MM.1S (cell line): ENCODE measurements at regions not wholly inside any gene's neighbourhood (a gene's known extent, or its start where the extent isn't known, plus 50 kb on each side); places are given as distances from the start of the nearest gene placed in this dataset.

Source experiments
- DNase-seq: peaks from one replicate; pipeline ENCODE4 v3.0.0-alpha.2; 2015
- H2AFZ ChIP-seq: fragments of 300-600 bp; sonication (generic); 2 replicates; pipeline ENCODE4 v1.6.0; 2016; ENCODE audit warnings: antibody characterized with exemption, low read length
- H3F3A ChIP-seq: fragments of 300-600 bp; sonication (generic); 2 replicates; pipeline ENCODE4 v1.6.1; 2016; ENCODE audit warnings: mild to moderate bottlenecking, antibody characterized with exemption, low read length, moderate library complexity, mixed read lengths; ENCODE audit not compliant: insufficient read depth
- H3K27ac ChIP-seq: fragments of 300-600 bp; sonication (generic); 2 replicates; pipeline ENCODE4 v1.5.1; 2016; ENCODE audit warnings: mild to moderate bottlenecking, low read length
- H3K27me3 ChIP-seq: fragments of 300-600 bp; sonication (generic); replicated peaks from 2 replicates; pipeline ENCODE4 v1.6.0; 2016; ENCODE audit warnings: low read length; ENCODE audit not compliant: insufficient read depth
- H3K36me3 ChIP-seq: fragments of 300-600 bp; sonication (generic); replicated peaks from 2 replicates; pipeline ENCODE4 v1.6.1; 2016; ENCODE audit warnings: mild to moderate bottlenecking, low read length, mixed read lengths; ENCODE audit not compliant: insufficient read depth
- H3K4me1 ChIP-seq: fragments of 300-600 bp; sonication (generic); 2 replicates; pipeline ENCODE4 v1.6.1; 2016; ENCODE audit warnings: low read length, mixed read lengths
- H3K4me2 ChIP-seq: fragments of 300-600 bp; sonication (generic); 2 replicates; pipeline ENCODE4 v1.6.0; 2016; ENCODE audit warnings: low read depth, low read length
- H3K4me3 ChIP-seq: fragments of 300-600 bp; sonication (generic); 2 replicates; pipeline ENCODE4 v1.5.1; 2016; ENCODE audit warnings: low read length, mixed read lengths
- H3K79me2 ChIP-seq: fragments of 300-600 bp; sonication (generic); 2 replicates; pipeline ENCODE4 v1.6.1; 2016; ENCODE audit warnings: mixed run types, low read length, mixed read lengths
- H3K9ac ChIP-seq: fragments of 300-600 bp; sonication (generic); 2 replicates; pipeline ENCODE4 v1.6.1; 2016; ENCODE audit warnings: low read length, mixed read lengths
- H3K9me2 ChIP-seq: fragments of 300-600 bp; sonication (generic); replicated peaks from 2 replicates; pipeline ENCODE4 v1.6.1; 2016; ENCODE audit warnings: mild to moderate bottlenecking, low read length, mixed read lengths; ENCODE audit not compliant: insufficient read depth
- H3K9me3 ChIP-seq: fragments of 300-600 bp; sonication (generic); replicated peaks from 2 replicates; pipeline ENCODE4 v1.6.1; 2016; ENCODE audit warnings: mild to moderate bottlenecking, low read length, mixed read lengths; ENCODE audit not compliant: insufficient read depth
- H4K20me1 ChIP-seq: fragments of 300-600 bp; sonication (generic); 2 replicates; pipeline ENCODE4 v1.6.1; 2016; ENCODE audit warnings: mild to moderate bottlenecking, low read length, moderate library complexity, mixed read lengths; ENCODE audit not compliant: insufficient read depth
- EZH2 ChIP-seq: fragments of 300-600 bp; sonication (generic); optimal IDR thresholded peaks from 2 replicates; pipeline ENCODE3; 2017; ENCODE audit warnings: low read depth, mild to moderate bottlenecking, antibody characterized with exemption, low read length, mixed read lengths
- EZH2phosphoT487 ChIP-seq: fragments of 300-600 bp; sonication (generic); IDR thresholded peaks from 2 replicates; pipeline ENCODE4 v1.6.1; 2018; ENCODE audit warnings: antibody characterized with exemption, low read length
- TF ChIP-seq, protein P1 (sequence below): fragments of 300-600 bp; sonication (generic); IDR thresholded peaks from 2 replicates; pipeline ENCODE4 v1.5.1; 2016; ENCODE audit warnings: antibody characterized with exemption, low read length, mixed read lengths

GRCh38 chr15:70480196-70480856 is 283.0 kb downstream of the UACA start:
- no peak overlapping the region for H3K4me3 ChIP-seq
- H3F3A ChIP-seq, result peaks cover 12% of the 10 kb centered on the region
- H3K9ac ChIP-seq, result no peak overlapping the region
- H3K4me2 ChIP-seq, result 0 out of 2 replicates have a peak overlapping the region, but pooled peaks have one; percentile 3
- TF ChIP-seq EZH2phosphoT487 (no peak), EZH2 (no peak)
- TF ChIP-seq, protein P1, sequence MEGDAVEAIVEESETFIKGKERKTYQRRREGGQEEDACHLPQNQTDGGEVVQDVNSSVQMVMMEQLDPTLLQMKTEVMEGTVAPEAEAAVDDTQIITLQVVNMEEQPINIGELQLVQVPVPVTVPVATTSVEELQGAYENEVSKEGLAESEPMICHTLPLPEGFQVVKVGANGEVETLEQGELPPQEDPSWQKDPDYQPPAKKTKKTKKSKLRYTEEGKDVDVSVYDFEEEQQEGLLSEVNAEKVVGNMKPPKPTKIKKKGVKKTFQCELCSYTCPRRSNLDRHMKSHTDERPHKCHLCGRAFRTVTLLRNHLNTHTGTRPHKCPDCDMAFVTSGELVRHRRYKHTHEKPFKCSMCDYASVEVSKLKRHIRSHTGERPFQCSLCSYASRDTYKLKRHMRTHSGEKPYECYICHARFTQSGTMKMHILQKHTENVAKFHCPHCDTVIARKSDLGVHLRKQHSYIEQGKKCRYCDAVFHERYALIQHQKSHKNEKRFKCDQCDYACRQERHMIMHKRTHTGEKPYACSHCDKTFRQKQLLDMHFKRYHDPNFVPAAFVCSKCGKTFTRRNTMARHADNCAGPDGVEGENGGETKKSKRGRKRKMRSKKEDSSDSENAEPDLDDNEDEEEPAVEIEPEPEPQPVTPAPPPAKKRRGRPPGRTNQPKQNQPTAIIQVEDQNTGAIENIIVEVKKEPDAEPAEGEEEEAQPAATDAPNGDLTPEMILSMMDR, result no peak
- H4K20me1 ChIP-seq, result no peaks in the 10 kb centered on the region
- peak; percentile 23 for DNase-seq
- no peaks in the 10 kb centered on the region for H3K9me3 ChIP-seq
- no peaks in the 10 kb centered on the region for H3K9me2 ChIP-seq
- H2AFZ ChIP-seq, result no peak overlapping the region
- H3K27me3 ChIP-seq, result no peaks in the 10 kb centered on the region
- peaks cover 53% of the 10 kb centered on the region for H3K4me1 ChIP-seq
- H3K36me3 ChIP-seq, result no peaks in the 10 kb centered on the region
- H3K27ac ChIP-seq, result no peak overlapping the region; the same call in 1 of the 2 replicates
- H3K79me2 ChIP-seq, result no peaks in the 10 kb centered on the region

DNA sequence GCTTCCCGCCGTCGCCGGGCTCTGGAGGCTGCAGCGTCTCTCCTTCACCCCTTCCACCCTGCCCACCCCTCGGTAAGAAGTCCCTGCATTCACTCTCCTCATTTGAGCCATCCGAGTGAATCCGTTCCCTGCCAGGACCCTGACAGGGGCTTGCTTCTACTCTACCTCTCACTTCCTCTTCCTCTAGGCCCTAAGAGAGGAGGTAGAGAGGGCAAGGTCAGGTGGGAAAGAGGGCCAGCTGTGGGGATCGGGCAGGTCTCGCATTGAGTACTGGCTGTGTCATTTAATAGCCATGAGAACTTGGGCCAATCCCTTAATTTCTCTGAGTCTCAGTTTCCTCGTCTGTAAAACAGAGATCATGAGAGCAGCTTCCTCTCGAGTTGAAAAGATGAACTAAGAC is 283.6 kb downstream of the UACA start:
- no peak for DNase-seq
- Histone ChIP-seq H3K4me2 (0 out of 2 replicates have a peak overlapping the region, but pooled peaks have one; percentile 3), H3K4me1 (peaks cover 56% of the 10 kb centered on the region), H3K27ac (no peak overlapping the region; the same call in 1 of the 2 replicates), H4K20me1 (no peaks in the 10 kb centered on the region), H3F3A (peaks cover 12% of the 10 kb centered on the region), H3K4me3 (no peak overlapping the region), H3K9me3 (no peaks in the 10 kb centered on the region), H2AFZ (no peak overlapping the region), H3K27me3 (no peaks in the 10 kb centered on the region), H3K36me3 (no peaks in the 10 kb centered on the region), H3K9me2 (no peaks in the 10 kb centered on the region), H3K79me2 (no peaks in the 10 kb centered on the region), H3K9ac (no peak overlapping the region)
- TF ChIP-seq EZH2 (no peak), EZH2phosphoT487 (no peak)
- TF ChIP-seq, protein P1, result no peak

- Histone ChIP-seq H2AFZ (peak overlapping the region; percentile 77), H3K4me1 (peaks cover 58% of the 10 kb centered on the region)
- DNase-seq, result no peak
Observed at GRCh38 chr15:70479056-70479455, 284.3 kb downstream of the UACA start.

More at GRCh38 chr15:70479056-70479455, 284.3 kb downstream of the UACA start:
- H3K79me2 ChIP-seq, result no peaks in the 10 kb centered on the region
- peak overlapping the region; percentile 99 for H3K27ac ChIP-seq
- peak overlapping the region; percentile 74 for H3K4me2 ChIP-seq
- no peaks in the 10 kb centered on the region for H3K36me3 ChIP-seq
- H3F3A ChIP-seq, result peaks cover 12% of the 10 kb centered on the region
- TF ChIP-seq EZH2 (no peak), EZH2phosphoT487 (no peak)
- TF ChIP-seq, protein P1, result no peak
- no peaks in the 10 kb centered on the region for H3K9me3 ChIP-seq
- peak overlapping the region; percentile 76 for H3K9ac ChIP-seq
- H3K27me3 ChIP-seq, result no peaks in the 10 kb centered on the region
- H3K4me3 ChIP-seq, result no peak overlapping the region; the same call in 1 of the 2 replicates
- no peaks in the 10 kb centered on the region for H4K20me1 ChIP-seq
- no peaks in the 10 kb centered on the region for H3K9me2 ChIP-seq
